Calu3 (cell line): ENCODE measurements at regions not wholly inside any gene's neighbourhood (a gene's known extent, or its start where the extent isn't known, plus 50 kb on each side); places are given as distances from the start of the nearest gene placed in this dataset.

Source experiments
- BruUV-seq: library from RNA; stranded (reverse); fragments of 400-500 nt; replicated peaks from 2 replicates; lab custom pipeline; 2021; lab: Mats Ljungman, UMichigan
- CTCF ChIA-PET: fragments of 300-600 bp; sonication (Branson Sonifier 250); formaldehyde crosslinking; loops from one replicate; lab custom pipeline; 2022; ENCODE audit warnings: antibody characterized with exemption; lab: Charles Lee
- DNase-seq: peaks from one replicate; pipeline ENCODE4 v3.0.0; 2022
- H3K27ac Mint-ChIP-seq: one replicate; pipeline ENCODE4 v1.8.0; 2022; ENCODE audit warnings: mixed read lengths; ENCODE audit not compliant: unreplicated experiment
- H3K27me3 Mint-ChIP-seq: one replicate; pipeline ENCODE4 v1.8.0; 2022; ENCODE audit warnings: mixed read lengths; ENCODE audit not compliant: unreplicated experiment
- H3K36me3 Mint-ChIP-seq: one replicate; pipeline ENCODE4 v1.8.0; 2022; ENCODE audit warnings: mild to moderate bottlenecking, moderate library complexity, mixed read lengths; ENCODE audit not compliant: insufficient read depth, unreplicated experiment
- H3K4me1 Mint-ChIP-seq: one replicate; pipeline ENCODE4 v1.8.0; 2022; ENCODE audit warnings: mild to moderate bottlenecking, low read depth, mixed read lengths; ENCODE audit not compliant: unreplicated experiment
- H3K4me3 Mint-ChIP-seq: one replicate; pipeline ENCODE4 v1.8.0; 2022; ENCODE audit warnings: mild to moderate bottlenecking, low read depth, moderate library complexity, mixed read lengths; ENCODE audit not compliant: unreplicated experiment
- H3K9me3 Mint-ChIP-seq: one replicate; pipeline ENCODE4 v1.8.0; 2022; ENCODE audit warnings: low read depth, mixed read lengths; ENCODE audit not compliant: unreplicated experiment
- CTCF ChIP-seq: fragments of 200-600 bp; IDR thresholded peaks from one replicate; pipeline ENCODE4 v1.8.0; 2022; ENCODE audit warnings: antibody characterized with exemption; ENCODE audit not compliant: unreplicated experiment
- intact Hi-C: fragments of 100-400 bp; cut with micrococcal nuclease; formaldehyde crosslinking; loops from one replicate; pipeline ENCODE4 v1.10.0; 2022; ENCODE audit not compliant: unreplicated experiment

- intact Hi-C loops, result no loop called here
- Mint-ChIP-seq H3K27me3 (no peaks in the 10 kb centered on the region), H3K27ac (no peak overlapping the region), H3K4me3 (no peak overlapping the region), H3K4me1 (no peaks in the 10 kb centered on the region), H3K9me3 (peaks cover 3% of the 10 kb centered on the region), H3K36me3 (no peaks in the 10 kb centered on the region)
- no peak for DNase-seq
- BruUV-seq, result no TSS peak
- CTCF ChIA-PET, result no interaction called here
- no peak for TF ChIP-seq CTCF
Measured at GRCh38 chr11:80586464-80586863, 1145.6 kb upstream of the TENM4 start.

- CTCF ChIA-PET, result no interaction called here
- Mint-ChIP-seq H3K36me3 (no peaks in the 10 kb centered on the region), H3K4me1 (no peaks in the 10 kb centered on the region), H3K27ac (no peak overlapping the region), H3K9me3 (no peaks in the 10 kb centered on the region), H3K27me3 (no peaks in the 10 kb centered on the region), H3K4me3 (no peak overlapping the region)
- BruUV-seq, result no TSS peak
- intact Hi-C loops, result no loop called here
- DNase-seq, result no peak
- TF ChIP-seq CTCF, result no peak
Measured at GRCh38 chr11:80584661-80585060, 1143.8 kb upstream of the TENM4 start.

GRCh38 chr11:80569832-80570231, 1129.0 kb upstream of the TENM4 start:
- intact Hi-C loops, result no loop called here
- no peak for DNase-seq
- Mint-ChIP-seq H3K4me3 (no peak overlapping the region), H3K36me3 (no peaks in the 10 kb centered on the region), H3K27ac (no peak overlapping the region), H3K9me3 (peaks cover 3% of the 10 kb centered on the region), H3K4me1 (no peaks in the 10 kb centered on the region), H3K27me3 (no peaks in the 10 kb centered on the region)
- CTCF ChIA-PET, result no interaction called here
- no peak for TF ChIP-seq CTCF
- BruUV-seq, result no TSS peak

GRCh38 chr11:80565231-80565630, 1124.4 kb upstream of the TENM4 start:
- Mint-ChIP-seq H3K27me3 (no peaks in the 10 kb centered on the region), H3K4me1 (no peaks in the 10 kb centered on the region)
- no TSS peak for BruUV-seq

More at GRCh38 chr11:80565231-80565630, 1124.4 kb upstream of the TENM4 start:
- no peak for TF ChIP-seq CTCF
- Mint-ChIP-seq H3K36me3 (no peaks in the 10 kb centered on the region), H3K4me3 (no peak overlapping the region), H3K9me3 (peaks cover 5% of the 10 kb centered on the region), H3K27ac (no peak overlapping the region)
- CTCF ChIA-PET, result no interaction called here
- DNase-seq, result no peak
- intact Hi-C loops, result no loop called here
